GM19328 (cell line): ENCODE measurements at regions not wholly inside any gene's neighbourhood (a gene's known extent, or its start where the extent isn't known, plus 50 kb on each side); places are given as distances from the start of the nearest gene placed in this dataset.

Source experiments
- ATAC-seq: cut with Tn5 transposase; IDR thresholded peaks from one replicate; pipeline ENCODE4 v1.9.1; 2021; ENCODE audit warnings: mild to moderate bottlenecking, moderate library complexity; ENCODE audit not compliant: unreplicated experiment

- ATAC-seq, result no peak
Measured at GRCh38 chr1:106603616-106604015, 452.9 kb upstream of the PRMT6 start.

- ATAC-seq, result no peak
Measured at GRCh38 chr1:106608841-106609240, 447.6 kb upstream of the PRMT6 start.

- no peak for ATAC-seq
Measured at GRCh38 chr1:106613068-106613467, 443.4 kb upstream of the PRMT6 start.

- ATAC-seq, result no peak
Measured at GRCh38 chr1:106613861-106614260, 442.6 kb upstream of the PRMT6 start.

- ATAC-seq, result no peak
Measured at GRCh38 chr1:106615473-106615872, 441.0 kb upstream of the PRMT6 start.

GRCh38 chr1:106619080-106619826 lies 437.2 kb upstream of the PRMT6 start:
- ATAC-seq, result no peak

GRCh38 chr1:106619827-106620134 lies 436.7 kb upstream of the PRMT6 start:
- ATAC-seq, result no peak

- ATAC-seq, result no peak
Measured at GRCh38 chr1:106620521-106620954, 435.9 kb upstream of the PRMT6 start.

- ATAC-seq, result no peak
Measured at GRCh38 chr1:106621853-106622252, 434.6 kb upstream of the PRMT6 start.

GRCh38 chr1:106637566-106637965 lies 418.9 kb upstream of the PRMT6 start:
- ATAC-seq, result no peak

- ATAC-seq, result no peak
Measured at GRCh38 chr1:106646261-106646784, 410.2 kb upstream of the PRMT6 start.

- no peak for ATAC-seq
Measured at GRCh38 chr1:106646816-106647215, 409.7 kb upstream of the PRMT6 start.

- no peak for ATAC-seq
Measured at GRCh38 chr1:106651028-106651762, 405.3 kb upstream of the PRMT6 start.

- no peak for ATAC-seq
Measured at GRCh38 chr1:106659490-106660244, 396.8 kb upstream of the PRMT6 start.

- no peak for ATAC-seq
Measured at GRCh38 chr1:106675558-106675957, 380.9 kb upstream of the PRMT6 start.

GRCh38 chr1:106676021-106676420 lies 380.5 kb upstream of the PRMT6 start:
- ATAC-seq, result no peak

GRCh38 chr1:106677181-106677580 lies 379.3 kb upstream of the PRMT6 start:
- no peak for ATAC-seq

GRCh38 chr1:106677721-106678120 lies 378.8 kb upstream of the PRMT6 start:
- ATAC-seq, result no peak

- ATAC-seq, result no peak
Measured at GRCh38 chr1:106678279-106679050, 378.0 kb upstream of the PRMT6 start.

GRCh38 chr1:106680216-106680615 lies 376.3 kb upstream of the PRMT6 start:
- ATAC-seq, result no peak
